Spleen (tissue), 11 donors: ENCODE measurements at regions not wholly inside any gene's neighbourhood (a gene's known extent, or its start where the extent isn't known, plus 50 kb on each side); places are given as distances from the start of the nearest gene placed in this dataset.
"Not testable (repeated sequence)": the region's sequence is repeated elsewhere in the genome, so short reads cannot be mapped to it uniquely, and the experiment has no call there.

Experiments used
- DNase-seq: peaks from one replicate; pipeline ENCODE4 v3.0.0-alpha.2; 2020
- H3K27ac ChIP-seq, 8 donors: fragments of 200-600 bp; sonication (generic) in 7 of 8; 1 replicate in 4 of 8; 2 replicates in 4 of 8; pipeline versions ENCODE4 v1.5.0 to v1.8.0; 2016 to 2021; ENCODE audit warnings: inconsistent platforms in 4 of 8, mild to moderate bottlenecking in 4 of 8, moderate library complexity in 1 of 8
- H3K27me3 ChIP-seq, 7 donors: fragments of 200-600 bp; sonication (generic) in 6 of 7; replicated peaks in 1 of 7; 1 replicate in 4 of 7; 2 replicates in 3 of 7; pipeline versions ENCODE4 v1.5.0 to v1.8.0; 2016 to 2021; ENCODE audit warnings: inconsistent platforms in 3 of 7, mild to moderate bottlenecking in 1 of 7
- H3K36me3 ChIP-seq, 6 donors: fragments of 200-600 bp; sonication (generic) in 5 of 6; 1 replicate in 4 of 6; 2 replicates in 2 of 6; pipeline versions ENCODE4 v1.5.0 to v1.8.0; 2016 to 2021; ENCODE audit warnings: inconsistent platforms in 2 of 6
- H3K4me1 ChIP-seq, 6 donors: fragments of 200-600 bp; sonication (generic) in 5 of 6; 1 replicate in 3 of 6; 2 replicates in 3 of 6; pipeline versions ENCODE4 v1.5.0 to v1.8.0; 2016 to 2021; ENCODE audit warnings: inconsistent platforms in 3 of 6
- H3K4me3 ChIP-seq, 8 donors: fragments of 200-600 bp; sonication (generic) in 7 of 8; 1 replicate in 4 of 8; 2 replicates in 4 of 8; pipeline versions ENCODE4 v1.5.0 to v1.8.0; 2016 to 2021; ENCODE audit warnings: inconsistent platforms in 4 of 8, mild to moderate bottlenecking in 4 of 8, moderate library complexity in 2 of 8
- H3K9me3 ChIP-seq, 8 donors: fragments of 200-600 bp; sonication (generic) in 7 of 8; 1 replicate in 4 of 8; 2 replicates in 4 of 8; pipeline versions ENCODE4 v1.5.0 to v1.8.0; 2016 to 2021; ENCODE audit warnings: inconsistent platforms in 4 of 8
- WGBS, 5 donors: extraction: QIAGEN DNeasy Blood & Tissue Kit in 3 of 5; methylation state at CpG; one replicate each; pipeline versions ENCODE4 v1.1.5 to v1.1.7; 2013 to 2018; 5-methylcytosine and 5-hydroxymethylcytosine counted together
- intact Hi-C: fragments of 100-400 bp; cut with DNase I; formaldehyde crosslinking; loops from one replicate; pipeline ENCODE4 v1.15.0; 2023; ENCODE audit warnings: low total_unique reads
- donor health status: healthy with polysubstance abuse.
- donor health status: DM: no; HTN: no; CAD: no; lungs with moderate emphysema.
- donor health status: DM: no; HTN: no; CAD: no.
- donor health status: Bipolar disorder and iron deficiency.
- donor health status: healthy.
- donor health status: DM: no; HTN: no; CAD: no.
- donor health status: DM: yes; HTN: yes; CAD: no.

GRCh38 chr4:49321511-49322300, 335.6 kb downstream of the CWH43 start:
- peaks cover 0 to 26% (median 1%) of the 10 kb centered on the region in 8 donors for H3K9me3 ChIP-seq
- H3K4me3 ChIP-seq, H3K36me3 ChIP-seq, intact Hi-C loops, H3K4me1 ChIP-seq, DNase-seq, H3K27me3 ChIP-seq, H3K27ac ChIP-seq: not testable (repeated sequence)
- 83 to 86% (median 84%) methylated on average over 11 to 12 of the region's 12 CpGs for WGBS, 5 donors

GRCh38 chr4:49322610-49323572, 336.8 kb downstream of the CWH43 start:
- H3K4me1 ChIP-seq, H3K27ac ChIP-seq, DNase-seq, intact Hi-C loops, H3K36me3 ChIP-seq, H3K4me3 ChIP-seq, H3K27me3 ChIP-seq: not testable (repeated sequence)
- peaks cover 0 to 26% (median 1%) of the 10 kb centered on the region in 8 donors for H3K9me3 ChIP-seq
- WGBS, 5 donors = 70 to 80% (median 79%) methylated on average over 22 of the region's 22 CpGs

- H3K4me3 ChIP-seq, DNase-seq, intact Hi-C loops, H3K4me1 ChIP-seq, H3K36me3 ChIP-seq, H3K27ac ChIP-seq, H3K27me3 ChIP-seq: not testable (repeated sequence)
- 65 to 88% (median 76%) methylated on average over 3 to 6 of the region's 10 CpGs for WGBS, 5 donors
- peaks cover 0 to 26% (median 1%) of the 10 kb centered on the region in 8 donors for H3K9me3 ChIP-seq
Observed at GRCh38 chr4:49323573-49323940, 337.5 kb downstream of the CWH43 start.
